ENCODE measurements at regions not wholly inside any gene's neighbourhood (a gene's known extent, or its start where the extent isn't known, plus 50 kb on each side); places are given as distances from the start of the nearest gene placed in this dataset.

GRCh38 chr9:95606489-95607350 lies 89.9 kb upstream of the PTCH1 start:
- no peak for TF ChIP-seq CTCF (IDR thresholded peaks at IDR 0.05; ENCODE audit: poor library complexity)
- TF ChIP-seq EZH2phosphoT487 (IDR thresholded peaks at IDR 0.05; ENCODE audit: low read depth, severe bottlenecking, unreplicated experiment), result no peak
